ENCODE measurements at regions not wholly inside any gene's neighbourhood (a gene's known extent, or its start where the extent isn't known, plus 50 kb on each side); places are given as distances from the start of the nearest gene placed in this dataset.
"Not testable (repeated sequence)": the region's sequence is repeated elsewhere in the genome, so short reads cannot be mapped to it uniquely, and the experiment has no call there.

DNA sequence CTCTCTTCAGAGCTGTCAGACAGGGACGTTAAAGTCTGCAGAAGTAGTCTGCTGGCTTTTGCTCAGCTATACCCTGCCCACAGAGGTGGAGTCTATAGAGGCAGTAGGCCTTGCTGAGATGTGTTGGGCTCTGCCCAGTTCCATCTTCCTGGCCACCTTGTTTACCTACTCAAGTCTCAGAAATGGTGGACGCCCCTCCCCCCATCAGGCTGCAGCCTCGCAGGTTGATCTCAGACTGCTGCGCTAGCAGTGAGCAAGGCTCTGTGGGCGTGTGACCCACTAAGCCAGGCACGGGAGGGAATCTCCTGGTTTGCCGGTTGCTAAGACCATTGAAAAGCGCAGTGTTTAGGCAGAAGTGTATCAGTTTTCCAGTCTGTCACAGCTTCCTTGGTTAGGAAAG is 305.0 kb downstream of the BCKDHB start:
- Mint-ChIP-seq H3K36me3 (ENCODE audit: low read depth) (peaks cover 1% of the 10 kb centered on the region), H3K9me3 (peaks cover 42% of the 10 kb centered on the region), H3K4me1 (ENCODE audit: low read depth) (no peaks in the 10 kb centered on the region), H3K27ac (no peak overlapping the region), H3K4me3 (no peak overlapping the region), H3K27me3 (no peaks in the 10 kb centered on the region)
- POLR2A ChIA-PET, result no interaction called here
- intact Hi-C loops (cut with micrococcal nuclease), result no loop called here
- ATAC-seq, result no peak
- CTCF ChIA-PET, result no interaction called here
- TF ChIP-seq, protein P1, sequence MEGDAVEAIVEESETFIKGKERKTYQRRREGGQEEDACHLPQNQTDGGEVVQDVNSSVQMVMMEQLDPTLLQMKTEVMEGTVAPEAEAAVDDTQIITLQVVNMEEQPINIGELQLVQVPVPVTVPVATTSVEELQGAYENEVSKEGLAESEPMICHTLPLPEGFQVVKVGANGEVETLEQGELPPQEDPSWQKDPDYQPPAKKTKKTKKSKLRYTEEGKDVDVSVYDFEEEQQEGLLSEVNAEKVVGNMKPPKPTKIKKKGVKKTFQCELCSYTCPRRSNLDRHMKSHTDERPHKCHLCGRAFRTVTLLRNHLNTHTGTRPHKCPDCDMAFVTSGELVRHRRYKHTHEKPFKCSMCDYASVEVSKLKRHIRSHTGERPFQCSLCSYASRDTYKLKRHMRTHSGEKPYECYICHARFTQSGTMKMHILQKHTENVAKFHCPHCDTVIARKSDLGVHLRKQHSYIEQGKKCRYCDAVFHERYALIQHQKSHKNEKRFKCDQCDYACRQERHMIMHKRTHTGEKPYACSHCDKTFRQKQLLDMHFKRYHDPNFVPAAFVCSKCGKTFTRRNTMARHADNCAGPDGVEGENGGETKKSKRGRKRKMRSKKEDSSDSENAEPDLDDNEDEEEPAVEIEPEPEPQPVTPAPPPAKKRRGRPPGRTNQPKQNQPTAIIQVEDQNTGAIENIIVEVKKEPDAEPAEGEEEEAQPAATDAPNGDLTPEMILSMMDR (IDR thresholded peaks at IDR 0.05), result no peak
- no peak for DNase-seq

DNA sequence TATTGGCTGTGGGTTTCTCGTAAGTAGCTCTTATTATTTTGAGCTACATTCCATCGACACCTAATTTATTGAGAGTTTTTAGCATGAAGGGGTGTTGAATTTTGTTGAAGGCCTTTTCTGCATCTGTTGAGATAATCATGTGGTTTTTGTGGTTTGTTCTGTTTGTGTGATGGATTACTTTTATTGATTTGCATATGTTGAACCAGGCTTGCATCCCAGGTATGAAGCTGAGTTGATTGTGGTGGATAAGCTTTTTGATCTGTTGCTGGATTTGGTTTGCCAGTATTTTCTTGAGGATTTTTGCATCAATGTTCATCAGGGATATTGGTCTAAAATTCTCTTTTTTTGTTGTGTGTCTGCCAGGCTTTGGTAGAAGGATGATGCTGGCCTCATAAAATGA is 301.5 kb downstream of the BCKDHB start:
- DNase-seq; H3K36me3 Mint-ChIP-seq (ENCODE audit: low read depth); H3K4me1 Mint-ChIP-seq (ENCODE audit: low read depth); ATAC-seq; intact Hi-C loops (cut with micrococcal nuclease); H3K27ac Mint-ChIP-seq; H3K27me3 Mint-ChIP-seq; H3K4me3 Mint-ChIP-seq; POLR2A ChIA-PET: not testable (repeated sequence)
- CTCF ChIA-PET, result interaction anchor here (0.5 kb wide), 1 partner anchor 994 kb away, joined by 3 read pairs; no protein-coding TSS in a partner anchor
- H3K9me3 Mint-ChIP-seq, result peaks cover 36% of the 10 kb centered on the region

DNA sequence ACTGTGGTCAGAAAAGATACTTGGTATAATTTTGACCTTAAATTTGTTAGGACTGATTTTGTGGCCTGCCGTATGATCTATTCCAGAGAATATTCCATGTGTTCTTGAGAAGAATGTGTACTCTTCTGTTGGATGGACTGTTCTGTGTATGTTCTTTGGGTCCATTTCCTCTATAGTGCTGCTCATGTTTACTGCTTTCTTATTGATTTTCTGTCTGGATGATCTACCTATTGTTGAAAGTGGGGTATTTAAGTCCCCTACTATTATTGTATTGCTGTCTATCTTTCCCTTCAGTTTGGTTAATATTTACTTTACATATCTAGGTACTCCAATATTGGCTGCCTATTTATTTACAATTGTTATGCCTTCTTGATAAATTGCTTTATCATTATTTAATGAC is 298.4 kb downstream of the BCKDHB start:
- Mint-ChIP-seq H3K27ac (no peak overlapping the region), H3K4me3 (no peak overlapping the region), H3K9me3 (peaks cover 34% of the 10 kb centered on the region), H3K4me1 (ENCODE audit: low read depth) (no peaks in the 10 kb centered on the region), H3K36me3 (ENCODE audit: low read depth) (no peaks in the 10 kb centered on the region), H3K27me3 (no peaks in the 10 kb centered on the region)
- DNase-seq (no peak), ATAC-seq (no peak)
- TF ChIP-seq, protein P1 (IDR thresholded peaks at IDR 0.05), result no peak
- CTCF ChIA-PET, result no interaction called here
- POLR2A ChIA-PET, result no interaction called here
- intact Hi-C loops (cut with micrococcal nuclease), result no loop called here

DNA sequence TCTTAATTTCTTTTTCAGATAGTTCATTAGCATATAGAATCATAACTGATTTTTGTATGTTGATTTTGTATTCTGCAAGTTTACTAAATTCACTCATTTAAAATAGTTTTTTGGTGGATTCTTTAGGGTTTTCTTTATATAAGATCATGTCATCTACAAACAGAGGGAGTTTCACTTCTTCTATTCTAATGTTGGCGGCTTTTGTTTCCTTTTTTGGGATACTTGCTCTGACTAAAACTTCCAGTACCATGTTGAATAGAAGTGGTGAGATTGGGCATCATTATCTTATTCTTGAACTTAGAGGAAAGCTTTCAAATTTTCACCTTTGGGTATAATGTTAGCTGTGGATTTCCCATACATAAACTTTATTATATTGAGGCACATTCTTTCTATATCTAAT is 296.9 kb downstream of the BCKDHB start:
- TF ChIP-seq, protein P1 (IDR thresholded peaks at IDR 0.05), result no peak
- no peaks in the 10 kb centered on the region for H3K4me1 Mint-ChIP-seq (ENCODE audit: low read depth)
- H3K27ac Mint-ChIP-seq, result no peak overlapping the region
- H3K27me3 Mint-ChIP-seq, result no peaks in the 10 kb centered on the region
- H3K36me3 Mint-ChIP-seq (ENCODE audit: low read depth), result no peaks in the 10 kb centered on the region
- H3K4me3 Mint-ChIP-seq, result no peak overlapping the region
- ChIA-PET POLR2A (no interaction called here), CTCF (no interaction called here)
- H3K9me3 Mint-ChIP-seq, result peaks cover 25% of the 10 kb centered on the region
- DNase-seq (no peak), ATAC-seq (no peak)
- intact Hi-C loops (cut with micrococcal nuclease), result no loop called here

DNA sequence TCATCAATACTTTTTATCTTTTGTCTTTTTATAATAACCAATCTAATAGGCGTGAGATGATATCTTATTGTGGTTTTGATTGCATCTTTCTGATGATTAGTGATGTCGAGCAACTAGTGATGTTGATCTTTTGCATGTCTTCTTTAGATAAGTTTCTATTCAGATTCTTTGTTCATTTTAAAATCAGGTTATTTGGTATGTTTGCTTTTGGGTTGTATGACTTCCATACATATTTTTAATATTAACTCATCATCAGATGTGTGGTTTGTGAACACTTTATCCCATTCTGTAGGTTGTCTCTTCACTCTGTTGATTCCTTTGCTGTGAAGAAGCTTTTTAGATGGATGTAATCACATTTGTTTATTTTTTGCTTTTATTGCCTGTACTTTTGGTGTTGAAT is 295.8 kb downstream of the BCKDHB start:
- H3K4me1 Mint-ChIP-seq (ENCODE audit: low read depth), result no peaks in the 10 kb centered on the region
- ATAC-seq (no peak), DNase-seq (no peak)
- no peak overlapping the region for H3K4me3 Mint-ChIP-seq
- H3K36me3 Mint-ChIP-seq (ENCODE audit: low read depth), result no peaks in the 10 kb centered on the region
- TF ChIP-seq, protein P1 (IDR thresholded peaks at IDR 0.05), result no peak
- H3K27ac Mint-ChIP-seq, result no peak overlapping the region
- ChIA-PET POLR2A (no interaction called here), CTCF (no interaction called here)
- no peaks in the 10 kb centered on the region for H3K27me3 Mint-ChIP-seq
- intact Hi-C loops (cut with micrococcal nuclease), result no loop called here
- H3K9me3 Mint-ChIP-seq, result peaks cover 29% of the 10 kb centered on the region

All from activated CD8-positive, alpha-beta T cell treated with anti-CD3 and anti-CD28 coated beads for 36 hours (primary cell).